ENCODE measurements at regions not wholly inside any gene's neighbourhood (a gene's known extent, or its start where the extent isn't known, plus 50 kb on each side); places are given as distances from the start of the nearest gene placed in this dataset.

GRCh38 chr12:115260762-115261675 is 577.0 kb upstream of the TBX3 start:
- ChIA-PET POLR2A (no interaction called here), CTCF (no interaction called here), RAD21 (ENCODE audit: low non-redundant PET in 1 of 2, low total read pairs in 2 of 2, uncharacterized antibody in 2 of 2, unreplicated experiment in 2 of 2) (no interaction called here)
- no peak overlapping the region for H3K9ac ChIP-seq (ENCODE audit: low read length)
- H2AFZ ChIP-seq (ENCODE audit: low read depth, low read length, poor library complexity, severe bottlenecking) = no peak overlapping the region
- H3K27me3 ChIP-seq (ENCODE audit: insufficient read depth, low read length) = 0 out of 2 replicates have a peak, but pooled peaks cover 18% of the 10 kb centered on the region
- H3K4me3 ChIP-seq (replicated peaks in 1 of 2; ENCODE audit: low read depth in 1 of 2, low read length in 2 of 2) = no peak overlapping the region
- H3K9me2 ChIP-seq (ENCODE audit: insufficient read depth) = no peaks in the 10 kb centered on the region
- TF ChIP-seq SRF (IDR thresholded peaks at IDR 0.05; ENCODE audit: low read depth) = no peak
- TF ChIP-seq EZH2 (IDR thresholded peaks at IDR 0.05) = no peak
- H4K20me1 ChIP-seq (ENCODE audit: insufficient read depth) = no peaks in the 10 kb centered on the region
- H3K4me1 ChIP-seq (ENCODE audit: control insufficient read depth in 1 of 2, insufficient read depth in 2 of 2, low read length in 2 of 2) = no peaks in the 10 kb centered on the region
- no peaks in the 10 kb centered on the region for H3K9me3 ChIP-seq (ENCODE audit: control insufficient read depth in 1 of 2, insufficient read depth in 1 of 2, low read depth in 1 of 2, low read length in 2 of 2)
- no TSS peak for BruUV-seq (replicated peaks)
- H3K4me2 ChIP-seq (ENCODE audit: low read length) = no peak overlapping the region
- DNase-seq (ENCODE audit: low read depth, low spot score) = no peak
- H3K27ac ChIP-seq (ENCODE audit: low read depth, low read length) = no peak overlapping the region
- intact Hi-C loops (cut with micrococcal nuclease) = no loop called here
- no peak for ATAC-seq
- H3K79me2 ChIP-seq (ENCODE audit: insufficient read depth, low read length) = no peaks in the 10 kb centered on the region
- H3K36me3 ChIP-seq (ENCODE audit: control insufficient read depth in 1 of 2, insufficient read depth in 2 of 2, low read length in 2 of 2) = no peaks in the 10 kb centered on the region

DNA sequence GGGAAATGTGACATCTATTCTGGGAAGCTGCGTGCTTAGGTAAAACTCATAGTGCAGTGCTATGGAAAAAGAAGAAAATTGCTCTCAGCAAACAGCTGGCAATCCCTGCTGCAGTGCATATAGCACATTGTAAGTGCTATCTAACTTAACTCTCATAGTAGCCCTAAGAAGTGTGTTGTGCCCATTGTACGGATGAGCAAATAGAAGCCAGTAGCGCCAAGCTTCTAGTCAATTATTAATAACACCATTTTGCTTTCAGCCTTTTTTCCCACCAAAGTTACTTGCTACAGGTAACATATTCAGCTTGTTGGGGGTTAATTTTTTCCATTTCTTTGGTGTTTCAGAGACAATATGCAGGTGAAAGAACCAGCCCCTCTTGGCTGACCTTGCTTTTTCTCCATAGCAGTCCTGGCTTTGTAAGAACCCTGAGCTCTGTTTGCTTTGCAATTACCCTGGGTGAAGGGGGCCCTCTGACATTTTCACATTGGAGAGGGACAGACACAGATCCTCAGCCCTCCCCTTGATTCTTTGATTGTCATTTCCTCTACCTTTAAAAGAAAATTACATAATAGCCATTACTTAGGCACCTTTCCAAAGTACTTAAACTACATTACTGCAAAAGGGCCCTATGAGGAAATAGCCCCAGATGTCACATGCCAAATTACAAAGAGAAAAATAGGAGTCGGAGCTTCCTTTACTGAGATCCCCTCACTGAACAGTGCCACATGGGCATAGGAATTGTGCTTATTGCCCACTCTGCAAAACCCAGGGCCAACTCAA is 576.2 kb upstream of the TBX3 start:
- H3K4me2 ChIP-seq (ENCODE audit: low read length) = no peak overlapping the region
- H3K27ac ChIP-seq (ENCODE audit: low read depth, low read length) = no peak overlapping the region
- H3K79me2 ChIP-seq (ENCODE audit: insufficient read depth, low read length) = no peaks in the 10 kb centered on the region
- no peaks in the 10 kb centered on the region for H3K9me2 ChIP-seq (ENCODE audit: insufficient read depth)
- intact Hi-C loops (cut with micrococcal nuclease) = no loop called here
- H3K27me3 ChIP-seq (ENCODE audit: insufficient read depth, low read length) = 0 out of 2 replicates have a peak, but pooled peaks cover 21% of the 10 kb centered on the region
- H3K4me3 ChIP-seq (replicated peaks in 1 of 2; ENCODE audit: low read depth in 1 of 2, low read length in 2 of 2) = no peak overlapping the region
- ATAC-seq = no peak
- no peak overlapping the region for H3K9ac ChIP-seq (ENCODE audit: low read length)
- ChIA-PET CTCF (no interaction called here), POLR2A (no interaction called here), RAD21 (ENCODE audit: low non-redundant PET in 1 of 2, low total read pairs in 2 of 2, uncharacterized antibody in 2 of 2, unreplicated experiment in 2 of 2) (no interaction called here)
- no peaks in the 10 kb centered on the region for H4K20me1 ChIP-seq (ENCODE audit: insufficient read depth)
- no peaks in the 10 kb centered on the region for H3K36me3 ChIP-seq (ENCODE audit: control insufficient read depth in 1 of 2, insufficient read depth in 2 of 2, low read length in 2 of 2)
- DNase-seq (ENCODE audit: low read depth, low spot score) = no peak
- no TSS peak for BruUV-seq (replicated peaks)
- no peak overlapping the region for H2AFZ ChIP-seq (ENCODE audit: low read depth, low read length, poor library complexity, severe bottlenecking)
- no peaks in the 10 kb centered on the region for H3K9me3 ChIP-seq (ENCODE audit: control insufficient read depth in 1 of 2, insufficient read depth in 1 of 2, low read depth in 1 of 2, low read length in 2 of 2)
- H3K4me1 ChIP-seq (ENCODE audit: control insufficient read depth in 1 of 2, insufficient read depth in 2 of 2, low read length in 2 of 2) = no peaks in the 10 kb centered on the region
- TF ChIP-seq, protein P1, sequence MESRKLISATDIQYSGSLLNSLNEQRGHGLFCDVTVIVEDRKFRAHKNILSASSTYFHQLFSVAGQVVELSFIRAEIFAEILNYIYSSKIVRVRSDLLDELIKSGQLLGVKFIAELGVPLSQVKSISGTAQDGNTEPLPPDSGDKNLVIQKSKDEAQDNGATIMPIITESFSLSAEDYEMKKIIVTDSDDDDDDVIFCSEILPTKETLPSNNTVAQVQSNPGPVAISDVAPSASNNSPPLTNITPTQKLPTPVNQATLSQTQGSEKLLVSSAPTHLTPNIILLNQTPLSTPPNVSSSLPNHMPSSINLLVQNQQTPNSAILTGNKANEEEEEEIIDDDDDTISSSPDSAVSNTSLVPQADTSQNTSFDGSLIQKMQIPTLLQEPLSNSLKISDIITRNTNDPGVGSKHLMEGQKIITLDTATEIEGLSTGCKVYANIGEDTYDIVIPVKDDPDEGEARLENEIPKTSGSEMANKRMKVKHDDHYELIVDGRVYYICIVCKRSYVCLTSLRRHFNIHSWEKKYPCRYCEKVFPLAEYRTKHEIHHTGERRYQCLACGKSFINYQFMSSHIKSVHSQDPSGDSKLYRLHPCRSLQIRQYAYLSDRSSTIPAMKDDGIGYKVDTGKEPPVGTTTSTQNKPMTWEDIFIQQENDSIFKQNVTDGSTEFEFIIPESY (IDR thresholded peaks at IDR 0.05; ENCODE audit: extremely low read depth, insufficient replicate concordance, low read length) = no peak
- TF ChIP-seq CEBPB (IDR thresholded peaks at IDR 0.05; ENCODE audit: low read depth) (no peak), ELF1 (IDR thresholded peaks at IDR 0.05; ENCODE audit: borderline replicate concordance, low read depth) (no peak), POLR2AphosphoS5 (IDR thresholded peaks at IDR 0.05; ENCODE audit: low read depth, low read length) (no peak), ZNF274 (IDR thresholded peaks at IDR 0.05; ENCODE audit: low read depth, low read length) (no peak), SP1 (IDR thresholded peaks at IDR 0.05; ENCODE audit: low read depth) (no peak), TCF7L2 (IDR thresholded peaks at IDR 0.05; ENCODE audit: borderline replicate concordance, extremely low read depth, insufficient read depth, insufficient read length) (no peak), EGR1 (IDR thresholded peaks at IDR 0.05; ENCODE audit: low read depth) (no peak), FOSL1 (IDR thresholded peaks at IDR 0.05; ENCODE audit: low read depth) (no peak), EZH2phosphoT487 (IDR thresholded peaks at IDR 0.05; ENCODE audit: borderline replicate concordance) (no peak), SRF (IDR thresholded peaks at IDR 0.05; ENCODE audit: low read depth) (no peak)
- TF ChIP-seq, protein P2, sequence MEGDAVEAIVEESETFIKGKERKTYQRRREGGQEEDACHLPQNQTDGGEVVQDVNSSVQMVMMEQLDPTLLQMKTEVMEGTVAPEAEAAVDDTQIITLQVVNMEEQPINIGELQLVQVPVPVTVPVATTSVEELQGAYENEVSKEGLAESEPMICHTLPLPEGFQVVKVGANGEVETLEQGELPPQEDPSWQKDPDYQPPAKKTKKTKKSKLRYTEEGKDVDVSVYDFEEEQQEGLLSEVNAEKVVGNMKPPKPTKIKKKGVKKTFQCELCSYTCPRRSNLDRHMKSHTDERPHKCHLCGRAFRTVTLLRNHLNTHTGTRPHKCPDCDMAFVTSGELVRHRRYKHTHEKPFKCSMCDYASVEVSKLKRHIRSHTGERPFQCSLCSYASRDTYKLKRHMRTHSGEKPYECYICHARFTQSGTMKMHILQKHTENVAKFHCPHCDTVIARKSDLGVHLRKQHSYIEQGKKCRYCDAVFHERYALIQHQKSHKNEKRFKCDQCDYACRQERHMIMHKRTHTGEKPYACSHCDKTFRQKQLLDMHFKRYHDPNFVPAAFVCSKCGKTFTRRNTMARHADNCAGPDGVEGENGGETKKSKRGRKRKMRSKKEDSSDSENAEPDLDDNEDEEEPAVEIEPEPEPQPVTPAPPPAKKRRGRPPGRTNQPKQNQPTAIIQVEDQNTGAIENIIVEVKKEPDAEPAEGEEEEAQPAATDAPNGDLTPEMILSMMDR (IDR thresholded peaks at IDR 0.05 in 2 of 3, conservative IDR thresholded peaks at IDR 0.05 in 1 of 3; ENCODE audit: borderline replicate concordance in 1 of 3, insufficient read depth in 1 of 3, low read depth in 2 of 3, low read length in 2 of 3) = no peak
- TF ChIP-seq, protein P3, sequence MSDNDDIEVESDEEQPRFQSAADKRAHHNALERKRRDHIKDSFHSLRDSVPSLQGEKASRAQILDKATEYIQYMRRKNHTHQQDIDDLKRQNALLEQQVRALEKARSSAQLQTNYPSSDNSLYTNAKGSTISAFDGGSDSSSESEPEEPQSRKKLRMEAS (IDR thresholded peaks at IDR 0.05) = no peak

All from HCT116 (cell line).